ENCODE measurements at regions not wholly inside any gene's neighbourhood (a gene's known extent, or its start where the extent isn't known, plus 50 kb on each side); places are given as distances from the start of the nearest gene placed in this dataset.

DNA sequence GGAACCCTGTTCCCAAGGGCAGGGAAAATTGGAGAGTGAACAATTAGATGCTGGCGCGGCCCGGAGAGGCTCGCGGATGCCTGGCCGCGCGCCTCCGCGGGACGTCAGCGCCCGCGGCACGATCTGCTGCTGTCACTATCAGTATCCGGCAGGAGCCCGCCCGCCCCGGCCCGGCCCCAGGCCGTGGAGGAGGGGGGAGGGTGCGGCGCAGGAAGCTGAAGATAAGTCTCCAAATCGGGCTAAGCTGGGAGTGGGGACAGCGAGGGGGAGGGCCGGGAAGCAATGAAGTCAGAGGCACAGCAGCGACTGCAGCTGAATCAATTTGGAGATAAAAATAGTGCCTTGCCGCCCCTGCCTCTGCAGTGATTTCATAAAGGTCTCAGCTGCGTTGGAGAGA, 441.5 kb upstream of the KLF12 start (continued):
- TF ChIP-seq MYC (IDR thresholded peaks at IDR 0.05; ENCODE audit: low read depth, low read length): no peak
- TF ChIP-seq MYC (CRISPR knock-in tag; IDR thresholded peaks at IDR 0.05; ENCODE audit: borderline replicate concordance, low read depth): no peak
- TF ChIP-seq MYNN (IDR thresholded peaks at IDR 0.05): no peak
- no peak for TF ChIP-seq MYNN (CRISPR knock-in tag; IDR thresholded peaks at IDR 0.05)
- TF ChIP-seq, protein P1, sequence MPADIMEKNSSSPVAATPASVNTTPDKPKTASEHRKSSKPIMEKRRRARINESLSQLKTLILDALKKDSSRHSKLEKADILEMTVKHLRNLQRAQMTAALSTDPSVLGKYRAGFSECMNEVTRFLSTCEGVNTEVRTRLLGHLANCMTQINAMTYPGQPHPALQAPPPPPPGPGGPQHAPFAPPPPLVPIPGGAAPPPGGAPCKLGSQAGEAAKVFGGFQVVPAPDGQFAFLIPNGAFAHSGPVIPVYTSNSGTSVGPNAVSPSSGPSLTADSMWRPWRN (IDR thresholded peaks at IDR 0.05; ENCODE audit: low read depth): 0 out of 2 replicates have a peak, but pooled peaks have one; percentile 13
- peak; percentile 76 for TF ChIP-seq ARID1B (IDR thresholded peaks at IDR 0.05)
- TF ChIP-seq, protein P2, sequence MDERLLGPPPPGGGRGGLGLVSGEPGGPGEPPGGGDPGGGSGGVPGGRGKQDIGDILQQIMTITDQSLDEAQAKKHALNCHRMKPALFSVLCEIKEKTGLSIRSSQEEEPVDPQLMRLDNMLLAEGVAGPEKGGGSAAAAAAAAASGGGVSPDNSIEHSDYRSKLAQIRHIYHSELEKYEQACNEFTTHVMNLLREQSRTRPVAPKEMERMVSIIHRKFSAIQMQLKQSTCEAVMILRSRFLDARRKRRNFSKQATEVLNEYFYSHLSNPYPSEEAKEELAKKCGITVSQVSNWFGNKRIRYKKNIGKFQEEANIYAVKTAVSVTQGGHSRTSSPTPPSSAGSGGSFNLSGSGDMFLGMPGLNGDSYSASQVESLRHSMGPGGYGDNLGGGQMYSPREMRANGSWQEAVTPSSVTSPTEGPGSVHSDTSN (CRISPR knock-in tag; IDR thresholded peaks at IDR 0.05; ENCODE audit: low read depth): no peak
- TF ChIP-seq, protein P2 (tag; conservative IDR thresholded peaks at IDR 0.05; ENCODE audit: low read depth): no peak
- no peak for TF ChIP-seq EZH2 (IDR thresholded peaks at IDR 0.05; ENCODE audit: borderline replicate concordance, low read depth, low read length)
- TF ChIP-seq KDM4B (IDR thresholded peaks at IDR 0.05; ENCODE audit: borderline replicate concordance in 2 of 2, low read depth in 1 of 2): no peak
- TF ChIP-seq SIRT6 (IDR thresholded peaks at IDR 0.05; ENCODE audit: low read depth, low read length): no peak
- TF ChIP-seq SP2 (IDR thresholded peaks at IDR 0.05; ENCODE audit: extremely low read depth, low read depth, low read length, poor library complexity, severe bottlenecking): no peak
- no peak for TF ChIP-seq GATAD2A (IDR thresholded peaks at IDR 0.05)
- no peak for TF ChIP-seq ZNF282 (CRISPR knock-in tag; IDR thresholded peaks at IDR 0.05)
- no peak for TF ChIP-seq RHOXF2B (CRISPR knock-in tag; conservative IDR thresholded peaks at IDR 0.05)
- no peak for TF ChIP-seq SRSF3 (IDR thresholded peaks at IDR 0.05; ENCODE audit: insufficient read depth, low read length)
- no peak for TF ChIP-seq BCOR (IDR thresholded peaks at IDR 0.05)
- no peak for TF ChIP-seq C11orf30 (IDR thresholded peaks at IDR 0.05; ENCODE audit: low read depth)
- TF ChIP-seq, protein P3, sequence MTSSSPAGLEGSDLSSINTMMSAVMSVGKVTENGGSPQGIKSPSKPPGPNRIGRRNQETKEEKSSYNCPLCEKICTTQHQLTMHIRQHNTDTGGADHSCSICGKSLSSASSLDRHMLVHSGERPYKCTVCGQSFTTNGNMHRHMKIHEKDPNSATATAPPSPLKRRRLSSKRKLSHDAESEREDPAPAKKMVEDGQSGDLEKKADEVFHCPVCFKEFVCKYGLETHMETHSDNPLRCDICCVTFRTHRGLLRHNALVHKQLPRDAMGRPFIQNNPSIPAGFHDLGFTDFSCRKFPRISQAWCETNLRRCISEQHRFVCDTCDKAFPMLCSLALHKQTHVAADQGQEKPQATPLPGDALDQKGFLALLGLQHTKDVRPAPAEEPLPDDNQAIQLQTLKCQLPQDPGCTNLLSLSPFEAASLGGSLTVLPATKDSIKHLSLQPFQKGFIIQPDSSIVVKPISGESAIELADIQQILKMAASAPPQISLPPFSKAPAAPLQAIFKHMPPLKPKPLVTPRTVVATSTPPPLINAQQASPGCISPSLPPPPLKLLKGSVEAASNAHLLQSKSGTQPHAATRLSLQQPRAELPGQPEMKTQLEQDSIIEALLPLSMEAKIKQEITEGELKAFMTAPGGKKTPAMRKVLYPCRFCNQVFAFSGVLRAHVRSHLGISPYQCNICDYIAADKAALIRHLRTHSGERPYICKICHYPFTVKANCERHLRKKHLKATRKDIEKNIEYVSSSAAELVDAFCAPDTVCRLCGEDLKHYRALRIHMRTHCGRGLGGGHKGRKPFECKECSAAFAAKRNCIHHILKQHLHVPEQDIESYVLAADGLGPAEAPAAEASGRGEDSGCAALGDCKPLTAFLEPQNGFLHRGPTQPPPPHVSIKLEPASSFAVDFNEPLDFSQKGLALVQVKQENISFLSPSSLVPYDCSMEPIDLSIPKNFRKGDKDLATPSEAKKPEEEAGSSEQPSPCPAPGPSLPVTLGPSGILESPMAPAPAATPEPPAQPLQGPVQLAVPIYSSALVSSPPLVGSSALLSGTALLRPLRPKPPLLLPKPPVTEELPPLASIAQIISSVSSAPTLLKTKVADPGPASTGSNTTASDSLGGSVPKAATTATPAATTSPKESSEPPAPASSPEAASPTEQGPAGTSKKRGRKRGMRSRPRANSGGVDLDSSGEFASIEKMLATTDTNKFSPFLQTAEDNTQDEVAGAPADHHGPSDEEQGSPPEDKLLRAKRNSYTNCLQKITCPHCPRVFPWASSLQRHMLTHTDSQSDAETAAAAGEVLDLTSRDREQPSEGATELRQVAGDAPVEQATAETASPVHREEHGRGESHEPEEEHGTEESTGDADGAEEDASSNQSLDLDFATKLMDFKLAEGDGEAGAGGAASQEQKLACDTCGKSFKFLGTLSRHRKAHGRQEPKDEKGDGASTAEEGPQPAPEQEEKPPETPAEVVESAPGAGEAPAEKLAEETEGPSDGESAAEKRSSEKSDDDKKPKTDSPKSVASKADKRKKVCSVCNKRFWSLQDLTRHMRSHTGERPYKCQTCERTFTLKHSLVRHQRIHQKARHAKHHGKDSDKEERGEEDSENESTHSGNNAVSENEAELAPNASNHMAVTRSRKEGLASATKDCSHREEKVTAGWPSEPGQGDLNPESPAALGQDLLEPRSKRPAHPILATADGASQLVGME (CRISPR knock-in tag; IDR thresholded peaks at IDR 0.05): no peak
- TF ChIP-seq CREM (IDR thresholded peaks at IDR 0.05; ENCODE audit: low read depth): 0 out of 2 replicates have a peak, but pooled peaks have one; percentile 18

Measured in K562 (cell line).